ENCODE measurements at regions not wholly inside any gene's neighbourhood (a gene's known extent, or its start where the extent isn't known, plus 50 kb on each side); places are given as distances from the start of the nearest gene placed in this dataset.

GRCh38 chrX:122586831-122587230 lies 597.2 kb upstream of the GRIA3 start:
- DNase-seq (ENCODE audit: low spot score): no peak
- in situ Hi-C loops (cut with MboI; ENCODE audit: low sequenced_read_pairs, unreplicated experiment): no loop called here
- TF ChIP-seq CTCF (IDR thresholded peaks at IDR 0.05; ENCODE audit: borderline replicate concordance, control extremely low read depth, extremely low read depth, insufficient read depth, missing control alignments): no peak

- in situ Hi-C loops (cut with MboI; ENCODE audit: low sequenced_read_pairs, unreplicated experiment): no loop called here
- DNase-seq (ENCODE audit: low spot score): no peak
- no peak for TF ChIP-seq CTCF (IDR thresholded peaks at IDR 0.05; ENCODE audit: borderline replicate concordance, control extremely low read depth, extremely low read depth, insufficient read depth, missing control alignments)
Observed at GRCh38 chrX:122591546-122591945, 592.5 kb upstream of the GRIA3 start.

- in situ Hi-C loops (cut with MboI; ENCODE audit: low sequenced_read_pairs, unreplicated experiment): no loop called here
- DNase-seq (ENCODE audit: low spot score): no peak
- TF ChIP-seq CTCF (IDR thresholded peaks at IDR 0.05; ENCODE audit: borderline replicate concordance, control extremely low read depth, extremely low read depth, insufficient read depth, missing control alignments): no peak
Observed at GRCh38 chrX:122596998-122597397, 587.1 kb upstream of the GRIA3 start.

GRCh38 chrX:122622795-122623194 lies 561.3 kb upstream of the GRIA3 start:
- in situ Hi-C loops (cut with MboI; ENCODE audit: low sequenced_read_pairs, unreplicated experiment): no loop called here
- no peak for TF ChIP-seq CTCF (IDR thresholded peaks at IDR 0.05; ENCODE audit: borderline replicate concordance, control extremely low read depth, extremely low read depth, insufficient read depth, missing control alignments)

GRCh38 chrX:122625239-122625638 lies 558.8 kb upstream of the GRIA3 start:
- TF ChIP-seq CTCF (IDR thresholded peaks at IDR 0.05; ENCODE audit: borderline replicate concordance, control extremely low read depth, extremely low read depth, insufficient read depth, missing control alignments): no peak
- no peak for DNase-seq (ENCODE audit: low spot score)
- in situ Hi-C loops (cut with MboI; ENCODE audit: low sequenced_read_pairs, unreplicated experiment): no loop called here

More at GRCh38 chrX:122622795-122623194, 561.3 kb upstream of the GRIA3 start:
- DNase-seq (ENCODE audit: low spot score): no peak

- no peak for DNase-seq (ENCODE audit: low spot score)
- TF ChIP-seq CTCF (IDR thresholded peaks at IDR 0.05; ENCODE audit: borderline replicate concordance, control extremely low read depth, extremely low read depth, insufficient read depth, missing control alignments): no peak
- in situ Hi-C loops (cut with MboI; ENCODE audit: low sequenced_read_pairs, unreplicated experiment): no loop called here
Observed at GRCh38 chrX:122625821-122626220, 558.3 kb upstream of the GRIA3 start.

- DNase-seq (ENCODE audit: low spot score): no peak
- no peak for TF ChIP-seq CTCF (IDR thresholded peaks at IDR 0.05; ENCODE audit: borderline replicate concordance, control extremely low read depth, extremely low read depth, insufficient read depth, missing control alignments)
- in situ Hi-C loops (cut with MboI; ENCODE audit: low sequenced_read_pairs, unreplicated experiment): no loop called here
Observed at GRCh38 chrX:122626871-122627270, 557.2 kb upstream of the GRIA3 start.
